Fibroblast of lung (primary cell): ENCODE measurements at regions not wholly inside any gene's neighbourhood (a gene's known extent, or its start where the extent isn't known, plus 50 kb on each side); places are given as distances from the start of the nearest gene placed in this dataset.

Experiments
- DNase-seq, 2 donors: peaks; one replicate each; pipeline versions ENCODE4 v3.0.0 to v3.0.0-alpha.2; 2010; ENCODE audit warnings: low read depth in 2 of 2
- H2AFZ ChIP-seq: 2 replicates; pipeline ENCODE4 v1.5.1; 2012; ENCODE audit warnings: low read length, control low read depth, inconsistent platforms
- H3K27ac ChIP-seq: 2 replicates; pipeline ENCODE4 v1.5.1; 2011; ENCODE audit warnings: low read length, control low read depth; ENCODE audit not compliant: insufficient read depth
- H3K27me3 ChIP-seq: 2 replicates; pipeline ENCODE4 v1.5.1; 2011; ENCODE audit warnings: mild to moderate bottlenecking, low read length; ENCODE audit not compliant: control insufficient read depth, insufficient read depth
- H3K36me3 ChIP-seq: 2 replicates; pipeline ENCODE4 v1.5.1; 2011; ENCODE audit warnings: low read length; ENCODE audit not compliant: control insufficient read depth, insufficient read depth
- H3K4me1 ChIP-seq: 2 replicates; pipeline ENCODE4 v1.5.1; 2011; ENCODE audit warnings: low read length; ENCODE audit not compliant: control insufficient read depth, insufficient read depth; ENCODE audit errors: extremely low read depth
- H3K4me2 ChIP-seq: 2 replicates; pipeline ENCODE4 v1.5.1; 2011; ENCODE audit warnings: low read length, control low read depth; ENCODE audit not compliant: insufficient read depth; ENCODE audit errors: extremely low read depth
- H3K4me3 ChIP-seq, 4 experiments: fragments of 200-600 bp in 1 of 4; sonication (generic) in 1 of 4; replicated peaks in 1 of 4; 2 replicates each; pipeline ENCODE4 v1.5.1; 2011 to 2016; ENCODE audit warnings: low read length in 4 of 4, low read depth in 3 of 4, mild to moderate bottlenecking in 3 of 4, control low read depth in 2 of 4, inconsistent platforms in 1 of 4, mixed read lengths in 1 of 4; ENCODE audit not compliant: insufficient read depth in 1 of 4; ENCODE audit errors: control extremely low read depth in 1 of 4
- H3K79me2 ChIP-seq: 2 replicates; pipeline ENCODE4 v1.5.1; 2012; ENCODE audit warnings: mild to moderate bottlenecking, low read length, inconsistent platforms; ENCODE audit not compliant: control insufficient read depth, insufficient read depth
- H3K9ac ChIP-seq: 2 replicates; pipeline ENCODE4 v1.5.1; 2011; ENCODE audit warnings: mild to moderate bottlenecking, low read length, control low read depth; ENCODE audit not compliant: insufficient read depth
- H3K9me3 ChIP-seq: 2 replicates; pipeline ENCODE4 v1.5.1; 2012; ENCODE audit warnings: low read depth, low read length; ENCODE audit not compliant: control insufficient read depth, insufficient read depth
- H4K20me1 ChIP-seq: 2 replicates; pipeline ENCODE4 v1.5.1; 2011; ENCODE audit warnings: low read length; ENCODE audit not compliant: control insufficient read depth, insufficient read depth; ENCODE audit errors: extremely low read depth
- EZH2 ChIP-seq: IDR thresholded peaks from 2 replicates; pipeline ENCODE4 v1.5.1; 2012; ENCODE audit warnings: low read length, control low read depth, mild to moderate bottlenecking; ENCODE audit errors: missing control alignments
- TF ChIP-seq, protein P1 (sequence below), 2 donors: IDR thresholded peaks in 1 of 2; conservative IDR thresholded peaks in 1 of 2; 1 replicate in 1 of 2; 2 replicates in 1 of 2; pipeline ENCODE4 v1.5.1; 2011 to 2012; ENCODE audit warnings: low read length in 2 of 2, control low read depth in 1 of 2, inconsistent platforms in 1 of 2, low read depth in 1 of 2, mild to moderate bottlenecking in 1 of 2

GRCh38 chrX:4373791-4374190, 660.3 kb upstream of the PRKX start:
- Histone ChIP-seq H3K4me2 (no peak overlapping the region), H3K79me2 (no peaks in the 10 kb centered on the region), H2AFZ (no peak overlapping the region), H4K20me1 (no peaks in the 10 kb centered on the region), H3K27ac (no peak overlapping the region), H3K27me3 (no peaks in the 10 kb centered on the region), H3K4me3 (no peak overlapping the region), H3K36me3 (no peaks in the 10 kb centered on the region), H3K9me3 (no peaks in the 10 kb centered on the region), H3K4me1 (no peaks in the 10 kb centered on the region), H3K9ac (no peak overlapping the region)
- no peak for DNase-seq
- TF ChIP-seq, protein P1, sequence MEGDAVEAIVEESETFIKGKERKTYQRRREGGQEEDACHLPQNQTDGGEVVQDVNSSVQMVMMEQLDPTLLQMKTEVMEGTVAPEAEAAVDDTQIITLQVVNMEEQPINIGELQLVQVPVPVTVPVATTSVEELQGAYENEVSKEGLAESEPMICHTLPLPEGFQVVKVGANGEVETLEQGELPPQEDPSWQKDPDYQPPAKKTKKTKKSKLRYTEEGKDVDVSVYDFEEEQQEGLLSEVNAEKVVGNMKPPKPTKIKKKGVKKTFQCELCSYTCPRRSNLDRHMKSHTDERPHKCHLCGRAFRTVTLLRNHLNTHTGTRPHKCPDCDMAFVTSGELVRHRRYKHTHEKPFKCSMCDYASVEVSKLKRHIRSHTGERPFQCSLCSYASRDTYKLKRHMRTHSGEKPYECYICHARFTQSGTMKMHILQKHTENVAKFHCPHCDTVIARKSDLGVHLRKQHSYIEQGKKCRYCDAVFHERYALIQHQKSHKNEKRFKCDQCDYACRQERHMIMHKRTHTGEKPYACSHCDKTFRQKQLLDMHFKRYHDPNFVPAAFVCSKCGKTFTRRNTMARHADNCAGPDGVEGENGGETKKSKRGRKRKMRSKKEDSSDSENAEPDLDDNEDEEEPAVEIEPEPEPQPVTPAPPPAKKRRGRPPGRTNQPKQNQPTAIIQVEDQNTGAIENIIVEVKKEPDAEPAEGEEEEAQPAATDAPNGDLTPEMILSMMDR (conservative IDR thresholded peaks at IDR 0.05 in 1 of 2, IDR thresholded peaks at IDR 0.05 in 1 of 2; ENCODE audit: low read depth in 1 of 2, low read length in 2 of 2), result no peak
- TF ChIP-seq EZH2, result no peak

GRCh38 chrX:4358577-4358976, 645.1 kb upstream of the PRKX start:
- no peak for DNase-seq
- Histone ChIP-seq H3K9ac (no peak overlapping the region), H3K4me1 (no peaks in the 10 kb centered on the region), H3K79me2 (no peaks in the 10 kb centered on the region), H3K27me3 (no peaks in the 10 kb centered on the region), H3K27ac (no peak overlapping the region), H3K36me3 (no peaks in the 10 kb centered on the region), H3K9me3 (no peaks in the 10 kb centered on the region), H2AFZ (no peak overlapping the region), H4K20me1 (no peaks in the 10 kb centered on the region), H3K4me3 (no peak overlapping the region), H3K4me2 (no peak overlapping the region)
- TF ChIP-seq EZH2, result no peak
- TF ChIP-seq, protein P1 (conservative IDR thresholded peaks at IDR 0.05 in 1 of 2, IDR thresholded peaks at IDR 0.05 in 1 of 2; ENCODE audit: low read depth in 1 of 2, low read length in 2 of 2), result no peak

- DNase-seq, result no peak
- Histone ChIP-seq H3K9ac (no peak overlapping the region), H3K27me3 (no peaks in the 10 kb centered on the region), H2AFZ (no peak overlapping the region), H4K20me1 (no peaks in the 10 kb centered on the region), H3K4me3 (no peak overlapping the region), H3K36me3 (no peaks in the 10 kb centered on the region), H3K79me2 (no peaks in the 10 kb centered on the region), H3K9me3 (no peaks in the 10 kb centered on the region), H3K4me2 (no peak overlapping the region), H3K27ac (no peak overlapping the region), H3K4me1 (no peaks in the 10 kb centered on the region)
- TF ChIP-seq EZH2, result no peak
- TF ChIP-seq, protein P1 (conservative IDR thresholded peaks at IDR 0.05 in 1 of 2, IDR thresholded peaks at IDR 0.05 in 1 of 2; ENCODE audit: low read depth in 1 of 2, low read length in 2 of 2), result no peak
Observed at GRCh38 chrX:4322916-4323315, 609.5 kb upstream of the PRKX start.
